MCF 10A (cell line): ENCODE measurements at regions not wholly inside any gene's neighbourhood (a gene's known extent, or its start where the extent isn't known, plus 50 kb on each side); places are given as distances from the start of the nearest gene placed in this dataset.

ENCODE experiments used
- BruUV-seq: library from RNA; stranded (reverse); fragments of 400-500 nt; replicated peaks from 2 replicates; lab custom pipeline; 2021; lab: Mats Ljungman, UMichigan
- CTCF ChIA-PET: fragments of 300-600 bp; sonication (Branson Sonifier 250); formaldehyde crosslinking; extraction: SDS; loops from one replicate; lab custom pipeline; 2021; ENCODE audit warnings: antibody characterized with exemption, inconsistent platforms; lab: Yijun Ruan, JAX
- POLR2A ChIA-PET: fragments of 300-600, 350-650 bp; sonication (Branson Sonifier 250); formaldehyde crosslinking; extraction: SDS; loops from one replicate; lab custom pipeline; 2020; ENCODE audit warnings: antibody characterized with exemption, inconsistent platforms; lab: Yijun Ruan, JAX
- DNase-seq: peaks from one replicate; pipeline ENCODE4 v3.0.0-alpha.2; 2018; ENCODE audit not compliant: unreplicated experiment
- H3K27ac Mint-ChIP-seq: one replicate; pipeline ENCODE4 v1.8.0; 2022; ENCODE audit warnings: mild to moderate bottlenecking, low read depth, mixed read lengths; ENCODE audit not compliant: unreplicated experiment
- H3K27me3 Mint-ChIP-seq: one replicate; pipeline ENCODE4 v1.8.0; 2022; ENCODE audit warnings: mixed read lengths; ENCODE audit not compliant: insufficient read depth, unreplicated experiment
- H3K36me3 Mint-ChIP-seq: one replicate; pipeline ENCODE4 v1.8.0; 2022; ENCODE audit warnings: mild to moderate bottlenecking, moderate library complexity, mixed read lengths; ENCODE audit not compliant: insufficient read depth, unreplicated experiment
- H3K4me1 Mint-ChIP-seq: one replicate; pipeline ENCODE4 v1.8.0; 2022; ENCODE audit warnings: mixed read lengths; ENCODE audit not compliant: insufficient read depth, unreplicated experiment
- H3K4me3 Mint-ChIP-seq: one replicate; pipeline ENCODE4 v1.8.0; 2022; ENCODE audit warnings: mild to moderate bottlenecking, moderate library complexity, mixed read lengths; ENCODE audit not compliant: unreplicated experiment
- H3K9me3 Mint-ChIP-seq: one replicate; pipeline ENCODE4 v1.8.0; 2022; ENCODE audit warnings: mixed read lengths; ENCODE audit not compliant: unreplicated experiment
- intact Hi-C: fragments of 100-400 bp; cut with micrococcal nuclease; formaldehyde crosslinking; loops from 2 replicates; pipeline ENCODE4 v1.14.1; 2022
- TF ChIP-seq, protein P1 (sequence below): fragments of 200-600 bp; IDR thresholded peaks from one replicate; pipeline ENCODE4 v1.8.0; 2022; ENCODE audit warnings: antibody characterized with exemption, mild to moderate bottlenecking; ENCODE audit not compliant: unreplicated experiment

DNA sequence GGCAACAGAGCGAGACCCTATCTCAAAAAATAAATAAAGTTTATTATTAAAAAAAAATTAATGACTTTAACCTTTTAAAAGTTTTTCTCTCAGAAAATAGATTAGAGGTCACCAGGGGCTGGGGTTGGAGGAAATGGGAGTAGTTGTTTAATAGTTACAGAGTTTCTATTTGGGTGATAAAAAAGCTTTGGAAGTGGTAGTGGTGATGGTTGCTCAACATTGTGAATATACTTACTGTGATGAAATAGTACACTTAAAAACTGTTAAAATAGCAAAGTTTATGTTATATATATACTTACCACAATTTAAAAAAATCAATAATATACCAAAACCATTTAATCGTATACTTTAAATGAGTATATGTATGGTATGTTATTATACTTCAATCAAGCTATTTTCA is 59.6 kb downstream of the ARL6IP4 start:
- ChIA-PET CTCF (interaction anchor here (0.7 kb wide), 1 partner anchor 11 kb away, joined by 3 read pairs; no protein-coding TSS in a partner anchor), POLR2A (interaction anchor here (0.7 kb wide), 1 partner anchor 23 kb away, joined by 3 read pairs; no protein-coding TSS in a partner anchor)
- no TSS peak for BruUV-seq
- Mint-ChIP-seq H3K4me1 (no peaks in the 10 kb centered on the region), H3K4me3 (no peak overlapping the region), H3K36me3 (no peaks in the 10 kb centered on the region), H3K27me3 (no peaks in the 10 kb centered on the region), H3K27ac (no peak overlapping the region), H3K9me3 (no peaks in the 10 kb centered on the region)
- TF ChIP-seq, protein P1, sequence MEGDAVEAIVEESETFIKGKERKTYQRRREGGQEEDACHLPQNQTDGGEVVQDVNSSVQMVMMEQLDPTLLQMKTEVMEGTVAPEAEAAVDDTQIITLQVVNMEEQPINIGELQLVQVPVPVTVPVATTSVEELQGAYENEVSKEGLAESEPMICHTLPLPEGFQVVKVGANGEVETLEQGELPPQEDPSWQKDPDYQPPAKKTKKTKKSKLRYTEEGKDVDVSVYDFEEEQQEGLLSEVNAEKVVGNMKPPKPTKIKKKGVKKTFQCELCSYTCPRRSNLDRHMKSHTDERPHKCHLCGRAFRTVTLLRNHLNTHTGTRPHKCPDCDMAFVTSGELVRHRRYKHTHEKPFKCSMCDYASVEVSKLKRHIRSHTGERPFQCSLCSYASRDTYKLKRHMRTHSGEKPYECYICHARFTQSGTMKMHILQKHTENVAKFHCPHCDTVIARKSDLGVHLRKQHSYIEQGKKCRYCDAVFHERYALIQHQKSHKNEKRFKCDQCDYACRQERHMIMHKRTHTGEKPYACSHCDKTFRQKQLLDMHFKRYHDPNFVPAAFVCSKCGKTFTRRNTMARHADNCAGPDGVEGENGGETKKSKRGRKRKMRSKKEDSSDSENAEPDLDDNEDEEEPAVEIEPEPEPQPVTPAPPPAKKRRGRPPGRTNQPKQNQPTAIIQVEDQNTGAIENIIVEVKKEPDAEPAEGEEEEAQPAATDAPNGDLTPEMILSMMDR, result no peak
- no peak for DNase-seq
- intact Hi-C loops, result no loop called here

DNA sequence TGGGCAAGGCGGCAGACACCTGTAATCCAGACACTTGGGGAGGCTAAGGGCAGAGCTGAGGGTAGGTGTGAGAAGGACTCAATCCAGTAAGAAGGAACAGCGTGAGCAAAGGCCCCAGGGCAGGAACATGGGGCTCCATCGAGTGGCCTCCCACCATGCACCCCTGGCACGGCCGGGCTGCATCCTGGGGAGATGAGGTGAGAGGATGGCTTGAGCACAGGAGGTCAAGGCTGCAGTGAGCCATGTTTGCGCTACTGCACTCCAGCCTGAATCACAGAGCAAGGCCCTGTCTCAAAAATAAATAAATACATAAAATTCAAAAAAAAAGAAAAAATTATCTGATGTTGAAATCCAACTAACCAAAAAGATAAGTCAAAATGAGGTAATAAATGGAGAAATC is 58.5 kb downstream of the ARL6IP4 start:
- no peaks in the 10 kb centered on the region for H3K4me1 Mint-ChIP-seq
- CTCF ChIA-PET, result no interaction called here
- H3K27me3 Mint-ChIP-seq, result no peaks in the 10 kb centered on the region
- POLR2A ChIA-PET, result no interaction called here
- TF ChIP-seq, protein P1, result no peak
- intact Hi-C loops, result no loop called here
- no peaks in the 10 kb centered on the region for H3K9me3 Mint-ChIP-seq
- H3K36me3 Mint-ChIP-seq, result no peaks in the 10 kb centered on the region
- no peak overlapping the region for H3K4me3 Mint-ChIP-seq
- no peak overlapping the region for H3K27ac Mint-ChIP-seq
- no peak for DNase-seq
- no TSS peak for BruUV-seq

DNA sequence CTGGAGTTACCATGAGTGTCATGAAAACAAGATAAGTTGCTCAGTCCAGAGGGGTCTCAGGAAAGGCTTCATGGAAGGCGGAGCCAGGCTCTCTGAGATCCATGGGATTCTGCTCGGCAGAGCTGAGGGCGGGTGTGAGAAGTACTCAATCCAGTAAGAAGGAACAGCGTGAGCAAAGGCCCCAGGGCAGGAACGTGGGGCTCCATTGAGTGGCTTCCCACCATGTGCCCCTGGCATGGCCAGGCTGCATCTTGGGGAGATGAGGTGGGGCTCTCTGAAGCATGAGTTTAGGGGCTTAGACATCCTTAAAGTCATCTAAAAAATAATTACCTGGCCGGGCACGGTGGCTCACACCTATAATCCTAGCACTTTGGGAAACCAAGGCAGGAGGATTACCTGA is 58.0 kb downstream of the ARL6IP4 start:
- no TSS peak for BruUV-seq
- H3K36me3 Mint-ChIP-seq, result no peaks in the 10 kb centered on the region
- CTCF ChIA-PET, result interaction anchor here (0.7 kb wide), 1 partner anchor 200 kb away, joined by 3 read pairs; no protein-coding TSS in a partner anchor
- POLR2A ChIA-PET, result no interaction called here
- H3K9me3 Mint-ChIP-seq, result no peaks in the 10 kb centered on the region
- H3K4me1 Mint-ChIP-seq, result no peaks in the 10 kb centered on the region
- H3K27me3 Mint-ChIP-seq, result no peaks in the 10 kb centered on the region
- no peak for DNase-seq
- intact Hi-C loops, result no loop called here
- no peak overlapping the region for H3K27ac Mint-ChIP-seq
- TF ChIP-seq, protein P1, result no peak
- H3K4me3 Mint-ChIP-seq, result no peak overlapping the region

DNA sequence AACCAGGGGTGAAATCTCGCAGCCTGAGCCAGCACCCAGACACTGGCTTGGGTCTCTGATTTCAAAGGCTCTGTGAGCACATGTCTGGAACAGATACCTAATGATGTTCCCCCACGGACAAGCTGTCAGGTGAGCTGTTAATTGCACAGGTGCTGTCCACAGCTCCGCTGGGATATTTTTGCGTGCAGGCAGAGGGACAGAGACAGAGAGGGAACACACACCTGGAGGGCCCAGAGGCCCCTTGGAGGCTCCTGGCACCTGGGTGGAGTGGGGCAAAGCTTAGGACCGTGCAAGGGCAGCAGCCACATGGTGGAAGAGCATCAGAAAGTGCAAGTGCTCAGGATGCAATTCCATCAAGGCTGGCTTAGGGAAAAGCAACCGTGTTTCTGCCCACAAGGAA is 57.3 kb downstream of the ARL6IP4 start:
- no peak for DNase-seq
- CTCF ChIA-PET, result interaction anchor here (0.7 to 1.4 kb wide), 2 partner anchors 9 to 200 kb away, joined by 3 read pairs; no protein-coding TSS in a partner anchor
- Mint-ChIP-seq H3K27ac (no peak overlapping the region), H3K9me3 (no peaks in the 10 kb centered on the region), H3K4me1 (no peaks in the 10 kb centered on the region), H3K27me3 (no peaks in the 10 kb centered on the region), H3K4me3 (no peak overlapping the region), H3K36me3 (no peaks in the 10 kb centered on the region)
- intact Hi-C loops, result no loop called here
- POLR2A ChIA-PET, result no interaction called here
- TF ChIP-seq, protein P1, result no peak
- BruUV-seq, result no TSS peak
